ENCODE measurements at regions not wholly inside any gene's neighbourhood (a gene's known extent, or its start where the extent isn't known, plus 50 kb on each side); places are given as distances from the start of the nearest gene placed in this dataset.

- TF ChIP-seq, protein P1, sequence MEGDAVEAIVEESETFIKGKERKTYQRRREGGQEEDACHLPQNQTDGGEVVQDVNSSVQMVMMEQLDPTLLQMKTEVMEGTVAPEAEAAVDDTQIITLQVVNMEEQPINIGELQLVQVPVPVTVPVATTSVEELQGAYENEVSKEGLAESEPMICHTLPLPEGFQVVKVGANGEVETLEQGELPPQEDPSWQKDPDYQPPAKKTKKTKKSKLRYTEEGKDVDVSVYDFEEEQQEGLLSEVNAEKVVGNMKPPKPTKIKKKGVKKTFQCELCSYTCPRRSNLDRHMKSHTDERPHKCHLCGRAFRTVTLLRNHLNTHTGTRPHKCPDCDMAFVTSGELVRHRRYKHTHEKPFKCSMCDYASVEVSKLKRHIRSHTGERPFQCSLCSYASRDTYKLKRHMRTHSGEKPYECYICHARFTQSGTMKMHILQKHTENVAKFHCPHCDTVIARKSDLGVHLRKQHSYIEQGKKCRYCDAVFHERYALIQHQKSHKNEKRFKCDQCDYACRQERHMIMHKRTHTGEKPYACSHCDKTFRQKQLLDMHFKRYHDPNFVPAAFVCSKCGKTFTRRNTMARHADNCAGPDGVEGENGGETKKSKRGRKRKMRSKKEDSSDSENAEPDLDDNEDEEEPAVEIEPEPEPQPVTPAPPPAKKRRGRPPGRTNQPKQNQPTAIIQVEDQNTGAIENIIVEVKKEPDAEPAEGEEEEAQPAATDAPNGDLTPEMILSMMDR (conservative IDR thresholded peaks at IDR 0.05 in 1 of 2, IDR thresholded peaks at IDR 0.05 in 1 of 2; ENCODE audit: extremely low read depth in 1 of 2, insufficient read depth in 1 of 2, low read depth in 1 of 2, low read length in 2 of 2) = no peak
- no peak for TF ChIP-seq EZH2 (IDR thresholded peaks at IDR 0.05; ENCODE audit: borderline replicate concordance, low read length)
Observed at GRCh38 chr6:15769511-15770018, 106.7 kb upstream of the DTNBP1 start.

Measured in mammary epithelial cell (primary cell).